Stimulated activated CD4-positive, alpha-beta T cell treated with anti-CD3 and anti-CD28 coated beads, Interleukin-12 subunit alpha, Interleukin-12 subunit beta, amount 100 ng/mL, for 24 hours (primary cell): ENCODE measurements at regions not wholly inside any gene's neighbourhood (a gene's known extent, or its start where the extent isn't known, plus 50 kb on each side); places are given as distances from the start of the nearest gene placed in this dataset.

Experiments used
- DNase-seq, 2 experiments: peaks; one replicate each; pipeline ENCODE4 v3.0.0-alpha.2; 2020; ENCODE audit warnings: low read depth in 2 of 2

DNA sequence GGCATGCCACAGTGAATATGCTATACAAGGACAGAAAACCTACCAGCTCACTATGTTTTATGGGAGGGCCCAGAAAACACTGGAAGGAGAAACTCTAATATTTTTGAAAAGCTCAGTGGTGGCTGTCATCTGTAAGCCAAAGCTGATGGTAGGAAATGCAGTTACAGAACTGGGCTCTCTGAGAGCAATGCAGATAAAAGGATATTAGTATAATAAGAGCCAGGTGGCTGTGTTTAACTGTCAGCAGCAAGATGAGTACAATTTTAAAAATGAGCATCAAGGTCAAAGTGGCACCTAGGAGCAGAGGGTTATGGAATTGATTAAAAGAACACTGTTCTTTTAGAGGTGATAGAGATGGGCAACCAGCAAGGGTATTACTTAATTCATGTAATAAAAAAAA lies 345.0 kb downstream of the NDFIP2 start:
- no peak for DNase-seq

DNA sequence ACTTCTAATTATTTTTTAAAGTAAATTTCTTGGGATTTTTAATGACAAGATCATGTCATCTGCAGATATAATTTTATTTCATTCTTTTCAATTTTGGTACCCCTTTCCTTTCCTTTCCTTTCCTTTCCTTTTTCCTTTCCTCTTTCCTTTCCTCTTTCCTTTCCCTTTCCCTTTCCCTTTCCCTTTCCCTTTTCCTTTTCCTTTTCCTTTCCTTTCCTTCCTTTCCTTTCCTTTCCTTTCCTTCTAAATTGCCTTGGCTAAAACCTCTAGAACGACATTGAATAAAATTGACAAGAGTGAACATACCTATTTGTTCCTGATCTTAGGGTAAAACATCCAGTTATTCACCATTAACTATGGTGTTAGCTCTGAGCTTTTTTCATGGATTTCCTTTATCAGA lies 334.1 kb downstream of the NDFIP2 start:
- DNase-seq, result no peak

DNA sequence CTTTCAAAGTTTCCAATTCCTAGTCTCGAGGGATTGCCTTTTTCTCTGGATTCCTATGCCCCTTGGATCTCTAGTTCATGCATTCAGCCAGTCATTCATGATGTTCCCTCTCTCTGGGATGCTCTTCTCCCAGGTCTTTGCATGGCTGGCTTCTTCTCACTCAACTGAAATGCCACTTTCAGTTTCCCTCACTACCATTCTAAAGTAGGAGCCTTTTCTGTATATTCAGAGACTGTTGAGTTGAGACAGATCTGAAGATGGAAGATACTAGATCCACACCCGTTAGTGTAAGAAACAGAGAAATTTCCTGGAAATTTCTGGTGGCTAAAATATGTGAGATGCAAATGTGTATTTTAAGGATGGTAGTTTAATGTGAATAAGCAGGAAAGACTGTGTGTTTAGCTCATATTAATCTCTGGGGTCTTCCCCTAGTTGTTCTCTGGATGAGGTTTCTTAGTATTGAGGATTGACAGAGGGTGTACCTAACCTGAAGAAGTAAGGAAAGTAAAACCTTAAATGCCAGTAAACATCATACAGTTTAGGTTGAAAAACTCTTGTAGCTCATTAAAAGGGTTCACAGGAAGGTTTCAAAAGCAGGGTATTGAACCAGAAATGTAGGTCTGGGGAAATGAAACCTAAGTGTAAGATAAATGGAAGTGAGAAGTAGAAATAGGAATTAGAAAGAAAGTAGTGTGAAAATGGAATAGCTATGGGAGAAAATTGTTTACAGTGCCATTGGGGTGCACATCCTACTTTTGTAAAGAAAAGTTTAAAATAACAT lies 331.3 kb downstream of the NDFIP2 start:
- no peak for DNase-seq

DNA sequence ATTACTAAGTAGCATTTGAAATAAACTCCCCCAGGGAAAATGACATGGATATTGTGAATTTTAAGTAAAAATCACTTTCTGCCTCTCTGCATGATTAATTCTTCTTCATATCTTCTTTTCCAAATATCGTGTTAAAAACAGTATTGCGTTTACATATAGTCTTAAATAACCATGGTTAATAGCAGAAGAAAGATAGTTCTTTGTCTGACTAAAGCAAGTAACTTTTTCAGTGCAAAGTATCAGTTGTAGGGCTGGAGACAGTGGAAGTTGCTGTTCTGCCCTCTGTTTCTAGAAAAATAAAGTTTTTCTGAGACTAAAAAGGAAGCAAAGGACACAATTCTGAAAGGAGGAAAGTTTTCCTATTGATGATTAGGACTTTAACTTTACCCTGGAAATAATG lies 330.2 kb downstream of the NDFIP2 start:
- DNase-seq, result no peak

DNA sequence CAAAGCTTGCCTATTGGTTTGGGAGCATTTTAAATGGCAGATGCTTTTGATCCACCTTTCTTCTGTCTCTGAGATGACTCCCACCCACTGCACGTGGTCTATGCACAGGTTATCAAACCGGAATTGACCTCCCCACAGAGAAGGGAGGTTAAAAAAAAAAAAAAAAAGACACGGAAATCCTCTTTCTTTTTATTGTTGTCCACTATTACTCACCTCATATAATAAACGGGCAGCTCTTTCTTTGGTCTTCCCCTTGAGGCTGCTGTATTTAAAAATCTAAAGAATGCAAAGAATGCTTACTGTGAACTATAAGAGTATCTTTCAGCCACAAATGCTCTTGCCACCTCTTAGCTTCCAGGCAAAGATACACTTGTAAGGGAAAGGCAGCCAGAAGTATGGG lies 329.7 kb downstream of the NDFIP2 start:
- DNase-seq, result no peak

DNA sequence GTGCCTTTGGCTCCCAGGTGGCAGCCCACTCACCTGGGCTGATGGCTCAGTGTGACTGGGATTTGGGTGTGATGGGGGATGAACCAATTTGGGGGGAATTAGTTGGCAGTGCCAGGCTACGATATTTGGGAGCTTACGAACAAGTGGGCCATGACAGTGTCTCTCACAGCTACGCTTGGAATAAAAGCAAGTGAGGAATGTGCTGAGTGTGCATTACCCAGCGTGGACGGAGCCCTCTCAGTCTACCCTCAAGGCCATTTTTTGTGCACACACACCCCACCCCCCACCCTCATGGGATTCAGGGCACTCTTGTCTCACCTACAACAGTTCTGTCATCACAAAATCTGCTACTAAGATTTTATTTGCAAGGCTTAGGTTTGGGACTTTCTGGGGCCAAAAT lies 329.1 kb downstream of the NDFIP2 start:
- no peak for DNase-seq

DNA sequence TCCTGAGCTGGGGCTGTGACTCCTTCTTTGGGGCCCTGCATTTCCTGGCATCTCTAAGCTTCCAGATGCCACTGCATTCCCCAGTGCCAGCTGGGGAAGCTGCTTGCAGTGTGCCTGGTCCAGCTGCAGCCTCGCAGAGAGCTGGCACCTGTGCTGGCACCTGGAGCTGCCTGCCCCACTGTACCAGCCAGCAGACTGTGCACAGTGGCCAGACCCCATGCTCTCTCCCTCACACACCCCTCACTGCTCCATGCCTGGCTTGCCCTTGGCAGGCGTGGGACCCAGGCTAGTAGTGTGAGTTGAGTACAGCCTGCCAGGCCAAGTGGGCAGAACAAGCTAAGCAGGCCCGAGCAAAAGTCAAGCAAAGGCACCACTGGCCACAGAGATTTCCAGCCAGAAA lies 327.5 kb downstream of the NDFIP2 start:
- no peak for DNase-seq

DNA sequence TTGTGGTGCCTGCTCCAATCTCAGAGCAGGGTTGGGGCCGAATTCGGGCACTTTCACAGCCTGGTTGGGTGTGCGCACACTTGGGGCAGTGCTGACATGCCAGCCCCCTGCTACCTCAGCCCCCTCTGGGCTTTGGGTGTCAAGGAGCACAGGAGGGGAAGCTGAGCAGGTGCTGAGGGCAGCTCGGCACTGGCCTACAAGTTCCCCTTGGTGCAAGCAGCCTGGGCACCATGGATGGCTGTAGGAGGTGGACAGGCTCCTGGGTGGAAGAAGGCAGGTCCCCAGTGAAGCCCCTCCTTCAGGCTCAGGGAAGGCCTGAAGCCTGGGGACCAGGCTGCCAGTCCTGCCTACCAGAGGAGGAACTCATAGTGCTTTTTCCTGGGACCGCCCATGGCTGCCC lies 326.6 kb downstream of the NDFIP2 start:
- DNase-seq, result no peak

DNA sequence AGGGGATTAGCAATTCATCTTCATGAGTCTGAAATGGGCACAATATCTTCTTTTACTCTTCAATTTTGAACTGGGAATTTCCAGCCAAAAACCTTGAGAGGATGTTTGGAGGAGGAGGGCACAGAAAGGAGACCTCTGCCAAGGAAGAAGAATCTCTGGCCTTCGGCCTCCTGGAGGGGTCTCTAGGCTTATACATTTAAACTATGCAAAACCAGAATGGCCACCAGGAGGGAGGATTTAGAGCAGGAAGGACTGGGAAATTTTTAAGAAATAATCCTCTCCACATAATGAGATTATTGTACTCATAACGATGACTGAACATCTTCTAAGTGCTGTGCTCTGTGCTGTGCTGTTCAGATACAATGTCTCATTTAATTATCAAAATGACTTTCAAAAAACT lies 325.9 kb downstream of the NDFIP2 start:
- no peak for DNase-seq

DNA sequence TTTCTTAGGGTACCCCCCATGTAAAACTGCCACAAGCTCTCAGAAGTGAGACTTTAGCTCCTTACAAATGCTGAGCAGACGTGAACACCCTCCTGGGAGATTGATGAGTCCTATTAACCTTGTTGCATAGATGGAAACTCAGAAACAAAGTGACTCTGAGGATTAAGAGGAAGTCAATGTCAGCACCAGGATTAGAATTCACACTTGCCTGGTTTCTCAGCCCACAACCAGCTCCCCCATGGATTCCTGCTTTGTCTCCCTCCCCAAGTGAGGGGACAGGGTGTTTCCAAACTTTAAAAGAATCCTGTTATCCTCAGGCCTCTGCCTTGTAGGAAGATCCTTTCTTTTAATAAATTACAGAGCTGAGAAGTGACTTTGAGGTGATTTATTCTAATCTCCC lies 324.4 kb downstream of the NDFIP2 start:
- DNase-seq, result no peak

DNA sequence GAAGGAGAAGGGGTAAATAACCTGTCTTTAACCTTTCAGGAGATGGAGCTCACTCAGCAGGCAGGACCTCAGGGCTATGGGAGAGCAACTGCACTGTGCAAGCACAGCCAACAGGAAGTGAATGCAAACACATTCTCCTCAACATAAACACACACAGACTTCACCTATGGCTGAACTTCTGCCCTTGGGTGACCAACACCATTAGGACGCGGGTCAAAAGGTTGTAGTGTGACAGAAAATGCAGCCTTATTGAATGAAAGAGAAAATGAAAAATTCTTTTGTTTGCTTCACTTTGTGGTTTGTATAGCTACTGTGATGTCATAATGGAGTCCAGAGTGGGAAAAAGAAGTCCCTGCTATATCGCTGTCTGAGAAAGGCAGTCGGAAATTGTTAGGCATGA lies 323.0 kb downstream of the NDFIP2 start:
- DNase-seq, result no peak

DNA sequence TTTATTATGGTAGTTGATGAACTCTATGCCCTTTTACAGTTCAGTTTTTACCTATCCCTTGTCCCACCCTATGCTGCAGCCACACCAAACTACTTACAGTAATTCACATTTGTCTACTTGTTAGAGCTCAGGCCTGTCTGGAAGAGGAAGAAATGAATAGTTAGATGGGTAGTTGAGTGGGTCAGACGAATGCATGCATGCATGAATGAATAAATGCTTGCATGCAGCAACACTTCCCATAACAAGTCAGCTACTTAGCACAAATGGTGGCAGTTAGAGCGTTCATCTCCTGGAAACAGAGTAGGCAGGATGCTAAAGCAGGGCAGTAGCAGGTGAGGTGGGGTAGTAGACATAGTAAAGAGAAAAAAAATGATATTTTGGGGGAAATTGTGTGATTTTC lies 322.3 kb downstream of the NDFIP2 start:
- no peak for DNase-seq

DNA sequence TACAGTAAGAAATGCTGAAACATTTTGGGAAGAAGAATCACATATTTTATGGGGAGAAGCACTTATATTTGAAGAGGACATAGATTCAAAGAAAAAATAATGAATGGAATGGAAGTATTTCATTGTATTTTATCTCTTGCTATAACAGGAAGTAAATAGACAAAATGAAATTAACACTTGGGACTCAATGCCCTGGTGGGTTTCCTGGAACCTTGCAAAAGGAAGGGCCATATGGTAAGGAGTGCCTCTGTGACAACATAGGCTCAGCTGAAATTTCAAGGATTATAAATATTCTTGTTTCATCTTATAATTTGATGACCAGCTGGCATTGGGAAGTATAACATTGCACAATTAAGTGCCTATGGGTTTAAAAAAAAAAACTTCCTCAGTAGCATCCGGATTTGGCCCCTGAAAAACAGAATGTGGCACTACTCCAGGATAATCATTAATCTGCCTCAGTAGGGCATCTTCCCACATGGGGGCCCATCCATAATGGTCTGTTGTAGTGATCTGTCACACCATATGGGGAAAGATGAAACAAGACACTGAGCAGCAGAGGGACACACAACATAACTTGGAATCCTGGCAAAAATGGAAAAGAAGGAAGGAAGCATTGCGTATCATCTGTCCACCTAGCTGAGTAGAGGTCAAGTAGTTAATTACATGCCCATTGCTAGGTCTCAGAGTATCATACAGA lies 321.6 kb downstream of the NDFIP2 start:
- no peak for DNase-seq

DNA sequence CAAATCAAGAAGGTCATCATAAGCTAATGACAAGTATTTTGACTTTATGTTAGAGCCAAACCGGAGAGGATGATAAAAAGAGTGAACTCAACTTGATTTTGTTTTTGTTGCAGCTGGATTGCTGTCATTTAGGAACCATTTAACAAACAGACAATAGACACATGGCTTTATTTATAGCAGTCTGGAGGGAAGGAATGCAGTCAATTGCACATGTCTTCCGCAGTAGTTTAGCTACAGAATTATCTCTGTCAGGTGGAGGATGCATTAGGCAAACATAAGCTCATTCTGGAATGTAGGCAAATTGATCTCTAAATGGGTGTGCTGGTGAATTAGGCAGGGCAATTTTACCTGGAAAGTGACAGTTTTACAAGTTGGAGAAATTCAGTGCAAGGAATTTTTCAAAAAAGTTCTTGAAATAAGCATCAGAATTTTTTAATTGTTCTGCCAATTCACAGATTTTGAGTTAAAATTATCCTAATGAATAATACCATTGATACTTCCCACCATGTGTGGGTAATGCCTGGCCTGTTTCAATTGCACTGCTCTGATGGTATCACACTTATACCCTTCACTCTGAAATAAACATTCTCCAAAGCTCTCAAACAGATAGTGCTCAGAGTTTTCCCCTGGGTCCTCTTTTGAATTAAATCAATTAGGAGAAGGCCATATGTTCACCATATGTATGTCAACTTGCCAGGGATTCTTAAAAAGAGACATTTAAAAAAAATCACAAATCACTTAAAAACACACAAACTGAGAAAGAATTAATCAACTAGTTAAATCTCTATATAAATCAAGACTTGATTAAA lies 318.3 kb downstream of the NDFIP2 start:
- no peak for DNase-seq

DNA sequence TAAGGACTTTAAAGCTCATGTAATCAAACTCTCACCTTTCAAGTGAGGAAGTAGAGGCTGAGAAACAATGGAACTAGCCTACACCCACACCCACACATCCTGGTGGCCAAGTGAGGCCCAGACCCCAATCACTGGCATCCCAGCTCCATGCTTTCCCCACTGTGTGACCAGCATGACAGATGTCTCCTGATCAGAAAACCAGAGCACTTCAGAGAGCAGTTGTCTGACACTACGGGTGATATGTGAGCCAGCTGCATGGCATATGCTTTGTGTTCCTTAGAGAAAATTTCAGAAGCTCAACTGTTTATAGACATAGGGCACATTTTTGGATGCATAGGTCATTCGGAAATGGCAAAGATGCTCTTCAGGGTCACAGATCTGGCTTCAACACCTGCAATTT lies 315.2 kb downstream of the NDFIP2 start:
- no peak for DNase-seq

DNA sequence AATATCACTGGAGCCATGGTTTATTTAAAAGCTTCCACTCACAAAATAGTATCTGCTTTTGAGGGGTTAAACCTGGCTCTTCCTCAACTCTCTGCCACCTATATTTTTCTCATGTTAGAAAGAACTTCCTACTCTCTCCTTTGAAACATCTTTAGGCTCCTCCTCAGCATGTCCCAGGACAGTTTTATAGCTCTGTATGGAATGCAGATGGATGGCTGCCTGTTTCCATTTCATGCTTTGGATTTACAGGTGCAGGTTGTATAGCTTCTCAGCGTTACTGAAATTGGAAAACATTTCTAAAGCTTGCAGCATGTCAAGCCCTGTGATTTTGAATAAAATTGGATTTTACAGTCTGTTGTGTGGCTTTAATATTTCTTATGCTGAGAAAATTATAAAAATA lies 314.0 kb downstream of the NDFIP2 start:
- no peak for DNase-seq

DNA sequence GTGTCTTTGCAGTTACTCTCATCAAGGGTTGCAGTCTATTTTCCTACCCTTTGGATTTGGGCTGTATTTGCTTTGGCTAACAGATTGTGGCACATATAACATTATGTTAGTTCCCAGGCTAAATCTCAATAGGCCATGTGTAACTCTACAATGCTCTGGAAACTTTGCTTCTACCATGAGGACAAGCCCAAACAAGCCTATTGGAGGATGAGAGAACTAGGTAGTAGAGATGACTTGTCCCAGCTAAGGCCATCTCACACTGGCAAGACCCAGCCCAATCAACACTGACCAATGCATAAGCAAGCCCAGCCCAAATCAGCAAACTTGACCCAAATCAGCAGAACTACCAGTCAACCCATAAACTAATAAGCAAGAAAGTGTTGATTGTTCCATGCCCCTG lies 311.8 kb downstream of the NDFIP2 start:
- DNase-seq, result no peak

DNA sequence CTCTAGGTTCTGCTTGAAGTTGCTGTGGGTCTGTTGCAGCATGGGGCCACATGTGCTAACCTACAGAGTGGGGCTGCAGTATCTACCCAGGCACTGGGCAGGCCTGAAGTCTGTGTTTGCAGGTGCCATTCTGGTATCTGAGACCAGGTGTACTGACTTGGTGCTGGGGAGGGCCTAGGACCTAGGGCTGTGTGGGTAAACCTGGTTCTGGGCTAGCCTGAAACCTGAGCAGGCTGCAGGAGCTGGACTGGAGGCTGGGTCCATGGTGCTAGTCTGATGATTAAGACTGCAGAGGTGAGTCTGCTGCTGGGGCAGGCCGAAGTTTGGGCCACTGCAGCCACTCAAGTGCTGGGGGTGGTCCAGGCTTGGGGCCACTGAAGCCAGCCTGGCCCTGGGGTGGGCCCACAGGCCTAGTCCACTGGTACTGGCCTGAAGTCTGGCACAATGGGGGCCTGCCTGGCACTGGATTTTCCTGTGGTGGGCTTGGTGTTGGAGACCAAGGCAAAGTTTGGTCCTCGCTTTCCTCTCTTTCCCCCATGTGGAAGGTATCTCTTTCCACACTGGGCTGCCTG lies 310.6 kb downstream of the NDFIP2 start:
- DNase-seq, result no peak

DNA sequence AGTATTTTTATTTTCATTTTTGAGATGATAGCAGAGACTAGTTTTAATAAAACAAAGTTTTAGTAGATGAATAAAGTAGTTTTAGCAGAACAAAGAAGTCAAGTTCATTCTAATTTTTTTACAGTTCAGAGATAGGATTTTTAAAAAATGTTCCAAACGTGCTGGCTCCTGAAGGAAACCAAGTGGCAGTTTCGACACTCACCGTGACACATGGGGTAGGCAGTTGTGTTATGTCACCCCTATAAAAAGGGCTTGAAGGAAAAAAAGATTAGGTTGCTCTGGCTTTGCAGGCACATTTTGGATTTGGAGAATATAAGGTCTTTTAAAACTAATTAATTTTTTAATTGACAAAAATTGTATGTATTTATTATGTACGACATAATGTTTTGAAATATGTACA lies 305.2 kb downstream of the NDFIP2 start:
- DNase-seq, result no peak

DNA sequence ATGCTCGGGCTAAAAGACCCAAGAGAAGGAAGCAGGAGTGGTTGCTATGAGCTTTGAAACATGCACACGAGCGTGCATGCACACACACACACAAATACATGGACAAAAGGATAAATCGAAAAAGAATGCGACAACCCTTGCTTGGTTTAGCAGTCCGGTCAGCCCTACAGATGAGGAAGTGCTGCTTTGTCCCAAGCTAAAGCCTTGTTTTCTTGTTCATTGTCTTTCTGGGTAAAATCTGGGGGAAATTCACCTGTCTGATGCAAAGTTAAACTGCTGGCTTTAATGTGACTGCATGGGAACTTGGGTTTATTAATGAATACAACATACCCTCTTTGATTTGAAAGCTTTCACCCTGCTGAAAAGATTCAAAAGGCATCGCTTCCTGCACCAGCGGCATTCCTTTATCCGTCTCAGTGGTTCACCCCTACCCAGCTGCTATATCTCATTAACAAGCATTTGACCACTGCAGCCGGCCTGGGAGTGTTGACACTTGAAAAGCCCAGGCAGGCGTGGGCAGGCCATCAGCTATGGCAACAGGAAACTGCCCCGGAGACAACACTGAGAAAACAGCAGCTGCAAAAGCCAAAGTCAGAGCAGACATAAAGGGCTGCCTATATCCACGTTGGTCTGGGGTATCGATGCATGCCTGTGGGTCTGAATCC lies 301.7 kb downstream of the NDFIP2 start:
- DNase-seq, result no peak

DNA sequence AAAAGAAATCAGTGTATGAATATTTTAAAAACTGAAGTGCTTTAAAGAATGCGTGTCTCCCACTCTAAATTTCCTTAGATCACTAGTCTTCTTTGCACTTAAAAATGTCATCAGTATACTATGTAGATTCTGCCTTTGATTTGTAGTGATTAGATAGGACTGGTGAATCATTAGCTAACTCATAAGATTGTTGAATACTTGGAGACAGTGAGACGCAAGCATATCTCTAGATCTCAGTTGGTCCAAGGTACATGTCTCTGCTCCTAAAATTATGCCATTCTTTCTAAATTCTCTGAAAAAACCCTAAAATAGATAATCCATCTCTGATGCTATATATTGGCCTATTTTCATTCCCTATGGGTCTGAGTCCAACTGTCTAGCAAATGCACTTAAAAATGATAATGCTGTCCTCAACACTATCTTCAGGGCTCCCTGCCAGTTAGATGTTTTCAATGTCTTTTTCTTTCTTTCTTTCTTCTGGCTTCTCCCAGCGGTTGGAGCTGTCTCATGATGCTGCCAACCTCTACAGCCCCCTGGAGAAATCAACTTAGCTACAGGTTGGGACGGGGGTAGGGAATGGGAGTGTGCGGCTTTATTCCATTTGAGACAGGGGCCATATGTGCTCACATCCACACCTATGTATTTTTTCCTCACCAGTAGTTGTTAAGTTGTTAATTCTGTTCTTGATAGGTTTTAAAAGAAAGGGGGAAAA lies 301.0 kb downstream of the NDFIP2 start:
- DNase-seq, result no peak
